ENCODE measurements at regions not wholly inside any gene's neighbourhood (a gene's known extent, or its start where the extent isn't known, plus 50 kb on each side); places are given as distances from the start of the nearest gene placed in this dataset.

- no peak for FAIRE-seq
- no peak for ATAC-seq
- Histone ChIP-seq H3K9me3 (replicated peaks; ENCODE audit: control insufficient read depth, insufficient read depth, low read depth, low read length) (no peaks in the 10 kb centered on the region), H4K20me1 (replicated peaks; ENCODE audit: control insufficient read depth, insufficient read depth, low read length) (no peaks in the 10 kb centered on the region), H2AFZ (ENCODE audit: low read depth, low read length) (no peak overlapping the region), H3K4me1 (replicated peaks in 1 of 2; ENCODE audit: control insufficient read depth in 2 of 2, insufficient read depth in 2 of 2, low read length in 2 of 2) (no peaks in the 10 kb centered on the region), H3K27ac (ENCODE audit: extremely low read depth, low read depth, low read length) (no peak overlapping the region), H3K36me3 (ENCODE audit: control insufficient read depth, insufficient read depth, low read length) (no peaks in the 10 kb centered on the region), H3K27me3 (ENCODE audit: control insufficient read depth in 2 of 2, insufficient read depth in 2 of 2, low read length in 2 of 2) (no peaks in the 10 kb centered on the region), H3K4me2 (ENCODE audit: insufficient read depth, low read length) (no peak overlapping the region), H3K79me2 (ENCODE audit: control insufficient read depth, insufficient read depth, low read length) (no peaks in the 10 kb centered on the region), H3K9ac (ENCODE audit: insufficient read depth in 1 of 2, low read depth in 2 of 2, low read length in 2 of 2) (no peak overlapping the region), H3K4me3 (no peak overlapping the region), H3K9me1 (ENCODE audit: control insufficient read depth, insufficient read depth, low read length) (no peaks in the 10 kb centered on the region)
- ChIA-PET POLR2A (no interaction called here), CTCF (ENCODE audit: low intra/inter-chr PET ratio) (no interaction called here)
- DNase-seq (ENCODE audit: extremely low read depth in 1 of 4, low spot score in 3 of 4): no peak
- intact Hi-C loops (cut with micrococcal nuclease) (no loop called here), in situ Hi-C loops (cut with MboI) (no loop called here)
- no TSS peak for BruUV-seq (replicated peaks)
- TF ChIP-seq, protein P1, sequence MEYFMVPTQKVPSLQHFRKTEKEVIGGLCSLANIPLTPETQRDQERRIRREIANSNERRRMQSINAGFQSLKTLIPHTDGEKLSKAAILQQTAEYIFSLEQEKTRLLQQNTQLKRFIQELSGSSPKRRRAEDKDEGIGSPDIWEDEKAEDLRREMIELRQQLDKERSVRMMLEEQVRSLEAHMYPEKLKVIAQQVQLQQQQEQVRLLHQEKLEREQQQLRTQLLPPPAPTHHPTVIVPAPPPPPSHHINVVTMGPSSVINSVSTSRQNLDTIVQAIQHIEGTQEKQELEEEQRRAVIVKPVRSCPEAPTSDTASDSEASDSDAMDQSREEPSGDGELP (CRISPR knock-in tag; IDR thresholded peaks at IDR 0.05; ENCODE audit: borderline replicate concordance): no peak
- TF ChIP-seq MYC (IDR thresholded peaks at IDR 0.05; ENCODE audit: low read depth, low read length) (no peak), MYC (CRISPR knock-in tag; IDR thresholded peaks at IDR 0.05; ENCODE audit: borderline replicate concordance, low read depth) (no peak), ZBTB49 (CRISPR knock-in tag; IDR thresholded peaks at IDR 0.05; ENCODE audit: borderline replicate concordance) (no peak), ARID2 (IDR thresholded peaks at IDR 0.05) (no peak), SRF (CRISPR knock-in tag; IDR thresholded peaks at IDR 0.05) (no peak), KLF10 (CRISPR knock-in tag; IDR thresholded peaks at IDR 0.05) (no peak), ZNF57 (CRISPR knock-in tag; IDR thresholded peaks at IDR 0.05) (no peak), HNRNPUL1 (IDR thresholded peaks at IDR 0.05; ENCODE audit: low read length) (no peak), NUFIP1 (IDR thresholded peaks at IDR 0.05; ENCODE audit: partially characterized antibody) (no peak), MAFK (IDR thresholded peaks at IDR 0.05; ENCODE audit: low read length) (no peak), HOMEZ (CRISPR knock-in tag; IDR thresholded peaks at IDR 0.05) (no peak), ZNF24 (IDR thresholded peaks at IDR 0.05) (no peak), ZNF445 (CRISPR knock-in tag; IDR thresholded peaks at IDR 0.05; ENCODE audit: low read depth) (no peak), NCOA4 (IDR thresholded peaks at IDR 0.05; ENCODE audit: partially characterized antibody) (no peak), TAF9B (IDR thresholded peaks at IDR 0.05; ENCODE audit: partially characterized antibody) (no peak), KAT7 (CRISPR knock-in tag; IDR thresholded peaks at IDR 0.05; ENCODE audit: borderline replicate concordance) (no peak), ZNF551 (CRISPR knock-in tag; IDR thresholded peaks at IDR 0.05) (no peak), PYGO2 (tag; IDR thresholded peaks at IDR 0.05) (no peak), TCF15 (CRISPR knock-in tag; IDR thresholded peaks at IDR 0.05) (no peak), NR2C2 (CRISPR knock-in tag; IDR thresholded peaks at IDR 0.05) (no peak), NR2C2 (tag; IDR thresholded peaks at IDR 0.05) (no peak)
Observed at GRCh38 chr13:107733276-107733675, 482.1 kb downstream of the LIG4 start.

Measured in K562 (cell line).